GM23338 (cell line): ENCODE measurements at regions not wholly inside any gene's neighbourhood (a gene's known extent, or its start where the extent isn't known, plus 50 kb on each side); places are given as distances from the start of the nearest gene placed in this dataset.

Experiments used
- CREB1 ChIP-seq: fragments of 250-450 bp; sonication (Bioruptor Pico); IDR thresholded peaks from 2 replicates; pipeline ENCODE4 v1.5.0; 2020; ENCODE audit warnings: low read depth, mild to moderate bottlenecking, moderate library complexity
- POLR2AphosphoS5 ChIP-seq: IDR thresholded peaks from 2 replicates; pipeline ENCODE4 v1.6.1; 2016; ENCODE audit warnings: antibody characterized with exemption, low read depth
- TF ChIP-seq, protein P1 (sequence below), 2 experiments: fragments of 200-600 bp in 1 of 2; sonication (generic) in 1 of 2; conservative IDR thresholded peaks; 2 replicates each; pipeline versions ENCODE4 v1.5.1 to v1.6.1; 2016 to 2017; ENCODE audit warnings: antibody characterized with exemption in 2 of 2, low read depth in 2 of 2, mild to moderate bottlenecking in 2 of 2, moderate library complexity in 1 of 2
- TF ChIP-seq, protein P2 (sequence below): IDR thresholded peaks from one replicate; pipeline ENCODE4 v1.6.1; 2018; ENCODE audit warnings: antibody characterized with exemption; ENCODE audit not compliant: unreplicated experiment
- TF ChIP-seq, protein P3 (sequence below): IDR thresholded peaks from 2 replicates; pipeline ENCODE4 v1.6.1; 2016; ENCODE audit warnings: antibody characterized with exemption

DNA sequence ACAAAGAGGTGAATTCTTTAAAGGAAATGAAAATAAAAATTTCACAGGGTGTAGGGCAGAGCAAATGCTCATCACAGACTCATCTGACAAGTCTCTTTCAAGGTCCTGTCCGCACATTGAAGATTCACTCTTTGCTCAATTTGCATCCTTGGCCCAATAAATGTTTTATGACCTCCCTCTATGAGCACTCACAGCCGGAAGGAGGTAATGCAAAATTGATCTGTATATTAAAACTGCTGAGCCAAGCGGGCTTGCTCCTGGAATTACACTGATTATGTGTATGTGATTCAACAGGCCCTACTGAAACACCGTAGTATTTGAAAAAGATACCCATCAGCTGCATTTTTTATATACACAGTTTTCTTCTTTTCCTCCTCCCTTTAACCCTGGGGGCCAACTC lies 246.8 kb downstream of the IZUMO3 start:
- TF ChIP-seq, protein P1, sequence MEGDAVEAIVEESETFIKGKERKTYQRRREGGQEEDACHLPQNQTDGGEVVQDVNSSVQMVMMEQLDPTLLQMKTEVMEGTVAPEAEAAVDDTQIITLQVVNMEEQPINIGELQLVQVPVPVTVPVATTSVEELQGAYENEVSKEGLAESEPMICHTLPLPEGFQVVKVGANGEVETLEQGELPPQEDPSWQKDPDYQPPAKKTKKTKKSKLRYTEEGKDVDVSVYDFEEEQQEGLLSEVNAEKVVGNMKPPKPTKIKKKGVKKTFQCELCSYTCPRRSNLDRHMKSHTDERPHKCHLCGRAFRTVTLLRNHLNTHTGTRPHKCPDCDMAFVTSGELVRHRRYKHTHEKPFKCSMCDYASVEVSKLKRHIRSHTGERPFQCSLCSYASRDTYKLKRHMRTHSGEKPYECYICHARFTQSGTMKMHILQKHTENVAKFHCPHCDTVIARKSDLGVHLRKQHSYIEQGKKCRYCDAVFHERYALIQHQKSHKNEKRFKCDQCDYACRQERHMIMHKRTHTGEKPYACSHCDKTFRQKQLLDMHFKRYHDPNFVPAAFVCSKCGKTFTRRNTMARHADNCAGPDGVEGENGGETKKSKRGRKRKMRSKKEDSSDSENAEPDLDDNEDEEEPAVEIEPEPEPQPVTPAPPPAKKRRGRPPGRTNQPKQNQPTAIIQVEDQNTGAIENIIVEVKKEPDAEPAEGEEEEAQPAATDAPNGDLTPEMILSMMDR (conservative IDR thresholded peaks at IDR 0.05; ENCODE audit: low read depth in 2 of 2): no peak
- TF ChIP-seq, protein P2, sequence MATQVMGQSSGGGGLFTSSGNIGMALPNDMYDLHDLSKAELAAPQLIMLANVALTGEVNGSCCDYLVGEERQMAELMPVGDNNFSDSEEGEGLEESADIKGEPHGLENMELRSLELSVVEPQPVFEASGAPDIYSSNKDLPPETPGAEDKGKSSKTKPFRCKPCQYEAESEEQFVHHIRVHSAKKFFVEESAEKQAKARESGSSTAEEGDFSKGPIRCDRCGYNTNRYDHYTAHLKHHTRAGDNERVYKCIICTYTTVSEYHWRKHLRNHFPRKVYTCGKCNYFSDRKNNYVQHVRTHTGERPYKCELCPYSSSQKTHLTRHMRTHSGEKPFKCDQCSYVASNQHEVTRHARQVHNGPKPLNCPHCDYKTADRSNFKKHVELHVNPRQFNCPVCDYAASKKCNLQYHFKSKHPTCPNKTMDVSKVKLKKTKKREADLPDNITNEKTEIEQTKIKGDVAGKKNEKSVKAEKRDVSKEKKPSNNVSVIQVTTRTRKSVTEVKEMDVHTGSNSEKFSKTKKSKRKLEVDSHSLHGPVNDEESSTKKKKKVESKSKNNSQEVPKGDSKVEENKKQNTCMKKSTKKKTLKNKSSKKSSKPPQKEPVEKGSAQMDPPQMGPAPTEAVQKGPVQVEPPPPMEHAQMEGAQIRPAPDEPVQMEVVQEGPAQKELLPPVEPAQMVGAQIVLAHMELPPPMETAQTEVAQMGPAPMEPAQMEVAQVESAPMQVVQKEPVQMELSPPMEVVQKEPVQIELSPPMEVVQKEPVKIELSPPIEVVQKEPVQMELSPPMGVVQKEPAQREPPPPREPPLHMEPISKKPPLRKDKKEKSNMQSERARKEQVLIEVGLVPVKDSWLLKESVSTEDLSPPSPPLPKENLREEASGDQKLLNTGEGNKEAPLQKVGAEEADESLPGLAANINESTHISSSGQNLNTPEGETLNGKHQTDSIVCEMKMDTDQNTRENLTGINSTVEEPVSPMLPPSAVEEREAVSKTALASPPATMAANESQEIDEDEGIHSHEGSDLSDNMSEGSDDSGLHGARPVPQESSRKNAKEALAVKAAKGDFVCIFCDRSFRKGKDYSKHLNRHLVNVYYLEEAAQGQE: no peak
- TF ChIP-seq POLR2AphosphoS5 (no peak), CREB1 (CRISPR knock-in tag) (no peak)
- TF ChIP-seq, protein P3, sequence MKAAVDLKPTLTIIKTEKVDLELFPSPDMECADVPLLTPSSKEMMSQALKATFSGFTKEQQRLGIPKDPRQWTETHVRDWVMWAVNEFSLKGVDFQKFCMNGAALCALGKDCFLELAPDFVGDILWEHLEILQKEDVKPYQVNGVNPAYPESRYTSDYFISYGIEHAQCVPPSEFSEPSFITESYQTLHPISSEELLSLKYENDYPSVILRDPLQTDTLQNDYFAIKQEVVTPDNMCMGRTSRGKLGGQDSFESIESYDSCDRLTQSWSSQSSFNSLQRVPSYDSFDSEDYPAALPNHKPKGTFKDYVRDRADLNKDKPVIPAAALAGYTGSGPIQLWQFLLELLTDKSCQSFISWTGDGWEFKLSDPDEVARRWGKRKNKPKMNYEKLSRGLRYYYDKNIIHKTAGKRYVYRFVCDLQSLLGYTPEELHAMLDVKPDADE: no peak
